Heart right ventricle (tissue), 16 donors: ENCODE measurements at regions not wholly inside any gene's neighbourhood (a gene's known extent, or its start where the extent isn't known, plus 50 kb on each side); places are given as distances from the start of the nearest gene placed in this dataset.

ENCODE experiments used
- ATAC-seq, 8 donors: fragments of 200-7000 bp; cut with Tn5 transposase; one replicate each; pipeline ENCODE4 v1.9.1; 2020; ENCODE audit warnings: mild to moderate bottlenecking in 8 of 8, moderate library complexity in 8 of 8, moderate number of reproducible peaks in 1 of 8
- DNase-seq, 2 donors: peaks; one replicate each; pipeline ENCODE4 v3.0.0-alpha.2; 2020
- H3K27ac ChIP-seq, 10 donors: fragments of 200-600 bp; sonication (generic) in 2 of 10; one replicate each; pipeline versions ENCODE4 v1.5.0 to v1.8.0; 2020 to 2022; ENCODE audit warnings: mild to moderate bottlenecking in 3 of 10
- H3K27me3 ChIP-seq, 7 donors: fragments of 200-600 bp; one replicate each; pipeline ENCODE4 v1.8.0; 2021 to 2022; ENCODE audit warnings: mild to moderate bottlenecking in 2 of 7
- H3K36me3 ChIP-seq, 9 donors: fragments of 200-600 bp; sonication (generic) in 1 of 9; one replicate each; pipeline versions ENCODE4 v1.5.0 to v1.8.0; 2020 to 2022; ENCODE audit warnings: mild to moderate bottlenecking in 2 of 9
- H3K4me1 ChIP-seq, 9 donors: fragments of 200-600 bp; sonication (generic) in 1 of 9; one replicate each; pipeline versions ENCODE4 v1.5.0 to v1.8.0; 2020 to 2022; ENCODE audit warnings: mild to moderate bottlenecking in 4 of 9
- H3K4me3 ChIP-seq, 10 donors: fragments of 200-600 bp; sonication (generic) in 2 of 10; one replicate each; pipeline versions ENCODE4 v1.5.0 to v1.8.0; 2020 to 2022; ENCODE audit warnings: mild to moderate bottlenecking in 7 of 10, moderate library complexity in 2 of 10
- H3K9me3 ChIP-seq, 11 donors: fragments of 200-600 bp in 10 of 11; sonication (generic) in 2 of 11; one replicate each; pipeline versions ENCODE4 v1.5.0 to v1.8.0; 2013 to 2022; ENCODE audit warnings: mild to moderate bottlenecking in 2 of 11, control low read depth in 1 of 11, moderate library complexity in 1 of 11
- WGBS, 2 donors: extraction: QIAGEN DNeasy Blood & Tissue Kit; methylation state at CpG; one replicate each; pipeline ENCODE4 v1.1.7; 2013; ENCODE audit warnings: inconsistent platforms in 1 of 2; 5-methylcytosine and 5-hydroxymethylcytosine counted together
- intact Hi-C, 10 donors: fragments of 100-400 bp; cut with DNase I; formaldehyde crosslinking; loops; one replicate each; pipeline versions ENCODE4 v1.11.1 to v1.14.2; 2022
- TF ChIP-seq, protein P1 (sequence below), 9 donors: fragments of 200-600 bp; sonication (generic) in 2 of 9; IDR thresholded peaks; one replicate each; pipeline versions ENCODE4 v1.5.0 to v1.8.0; 2021 to 2022; ENCODE audit warnings: antibody characterized with exemption in 9 of 9, mild to moderate bottlenecking in 5 of 9, moderate library complexity in 1 of 9
- donor health status: Arrhythmogenic right ventricular cardiomyopathy.
- donor health status: ischemic (EF 13 %, LVEDD 7.1; RV severe dilation, severe dysfunction).
- donor health status: healthy with polysubstance abuse.
- donor health status: DM: no; HTN: yes; CAD: no.
- donor health status: DM: no; HTN: no; CAD: no.
- donor health status: ischemic (EF 25% LVEDD 6.9; RV normal size, moderate dysfunction).
- donor health status: ischemic (EF 25% LVEDD 5.7; RV mildly dilated, moderate dysfunction).
- donor health status: healthy.
- donor health status: DM: yes; HTN: yes; CAD: no.
- donor health status: Ischemic cardiomyopathy.
- donor health status: ischemic (EF 35%, LVEDD 5.7; RV mildly dilated, moderate dysfunction).
- donor health status: nonischemic (EF 11% LVEDD 7.7; RV severe dilation, severe dysfunction).
- donor health status: DM: yes; HTN: yes; CAD: no.
- donor health status: PGD.
- donor health status: ischemic (EF 29% LVEDD 5.4; RV normal size, mild dysfunction).
- donor health status: nonischemic (EF 23%, LVEDD 6.1; RV moderate dilation, normal function).

DNA sequence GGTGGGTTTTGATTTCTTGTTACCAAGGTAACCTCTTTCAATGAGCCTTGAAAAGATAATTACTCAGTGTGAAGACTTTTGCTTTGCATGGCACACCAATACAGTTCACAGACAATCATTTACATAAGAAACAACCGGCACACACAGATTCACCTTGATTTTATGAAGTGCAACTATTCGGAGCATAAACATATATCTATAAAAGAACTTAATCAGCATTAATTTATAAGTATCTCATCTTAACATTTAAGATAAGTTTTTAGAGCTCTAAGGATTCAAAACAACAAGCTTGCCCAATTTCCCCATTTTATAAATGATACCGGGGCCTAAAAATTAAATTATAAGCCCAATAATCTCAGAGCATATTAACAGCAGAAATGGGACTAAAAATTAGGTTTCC, 85.9 kb upstream of the PCSK2 start:
- TF ChIP-seq, protein P1, sequence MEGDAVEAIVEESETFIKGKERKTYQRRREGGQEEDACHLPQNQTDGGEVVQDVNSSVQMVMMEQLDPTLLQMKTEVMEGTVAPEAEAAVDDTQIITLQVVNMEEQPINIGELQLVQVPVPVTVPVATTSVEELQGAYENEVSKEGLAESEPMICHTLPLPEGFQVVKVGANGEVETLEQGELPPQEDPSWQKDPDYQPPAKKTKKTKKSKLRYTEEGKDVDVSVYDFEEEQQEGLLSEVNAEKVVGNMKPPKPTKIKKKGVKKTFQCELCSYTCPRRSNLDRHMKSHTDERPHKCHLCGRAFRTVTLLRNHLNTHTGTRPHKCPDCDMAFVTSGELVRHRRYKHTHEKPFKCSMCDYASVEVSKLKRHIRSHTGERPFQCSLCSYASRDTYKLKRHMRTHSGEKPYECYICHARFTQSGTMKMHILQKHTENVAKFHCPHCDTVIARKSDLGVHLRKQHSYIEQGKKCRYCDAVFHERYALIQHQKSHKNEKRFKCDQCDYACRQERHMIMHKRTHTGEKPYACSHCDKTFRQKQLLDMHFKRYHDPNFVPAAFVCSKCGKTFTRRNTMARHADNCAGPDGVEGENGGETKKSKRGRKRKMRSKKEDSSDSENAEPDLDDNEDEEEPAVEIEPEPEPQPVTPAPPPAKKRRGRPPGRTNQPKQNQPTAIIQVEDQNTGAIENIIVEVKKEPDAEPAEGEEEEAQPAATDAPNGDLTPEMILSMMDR (IDR thresholded peaks at IDR 0.05) = no peak
- no peaks in the 10 kb centered on the region for H3K4me1 ChIP-seq

GRCh38 chr20:17141568-17141967, 85.3 kb upstream of the PCSK2 start:
- H3K27me3 ChIP-seq = no peaks in the 10 kb centered on the region
- intact Hi-C loops = no loop called here
- TF ChIP-seq, protein P1 (IDR thresholded peaks at IDR 0.05) = no peak
- peaks cover 0 to 15% (median 0%) of the 10 kb centered on the region in 11 donors for H3K9me3 ChIP-seq
- no peak for ATAC-seq
- no peak overlapping the region for H3K4me3 ChIP-seq
- H3K4me1 ChIP-seq = no peaks in the 10 kb centered on the region
- WGBS, 2 donors = 83 to 85% methylated on average over 4 of the region's 4 CpGs
- H3K27ac ChIP-seq = no peak overlapping the region
- H3K36me3 ChIP-seq = no peaks in the 10 kb centered on the region
- no peak for DNase-seq

More for the DNA sequence above, 85.9 kb upstream of the PCSK2 start:
- H3K4me3 ChIP-seq = no peak overlapping the region
- H3K27ac ChIP-seq = no peak overlapping the region
- WGBS, 2 donors = 87 to 91% methylated on average over 3 of the region's 3 CpGs
- intact Hi-C loops = no loop called here
- no peak for ATAC-seq
- no peak for DNase-seq
- no peaks in the 10 kb centered on the region for H3K36me3 ChIP-seq
- peaks cover 0 to 3% (median 0%) of the 10 kb centered on the region in 7 donors for H3K27me3 ChIP-seq
- H3K9me3 ChIP-seq = peaks cover 0 to 11% (median 0%) of the 10 kb centered on the region in 11 donors

GRCh38 chr20:17142666-17143065, 84.2 kb upstream of the PCSK2 start:
- H3K4me3 ChIP-seq = no peak overlapping the region
- H3K9me3 ChIP-seq = peaks cover 0 to 15% (median 0%) of the 10 kb centered on the region in 11 donors
- no peaks in the 10 kb centered on the region for H3K4me1 ChIP-seq
- H3K36me3 ChIP-seq = no peaks in the 10 kb centered on the region
- 73 to 79% methylated on average over 3 of the region's 3 CpGs for WGBS, 2 donors
- no peaks in the 10 kb centered on the region for H3K27me3 ChIP-seq
- no peak overlapping the region for H3K27ac ChIP-seq
- DNase-seq (no peak), ATAC-seq (no peak)
- TF ChIP-seq, protein P1 (IDR thresholded peaks at IDR 0.05) = no peak
- intact Hi-C loops = no loop called here

- intact Hi-C loops = no loop called here
- WGBS, 2 donors = 42 to 57% methylated on average over 1 of the region's 1 CpG
- ATAC-seq = no peak
These were observed 76.0 kb upstream of the PCSK2 start for GRCh38 chr20:17150858-17151257.

More at GRCh38 chr20:17150858-17151257, 76.0 kb upstream of the PCSK2 start:
- no peak for DNase-seq
- Histone ChIP-seq H3K36me3 (no peaks in the 10 kb centered on the region), H3K4me1 (no peaks in the 10 kb centered on the region), H3K4me3 (no peak overlapping the region), H3K27me3 (no peaks in the 10 kb centered on the region), H3K9me3 (peaks cover 0 to 5% (median 0%) of the 10 kb centered on the region in 11 donors), H3K27ac (no peak overlapping the region)
- TF ChIP-seq, protein P1 (IDR thresholded peaks at IDR 0.05) = no peak
